WTC11 (cell line): ENCODE measurements at regions not wholly inside any gene's neighbourhood (a gene's known extent, or its start where the extent isn't known, plus 50 kb on each side); places are given as distances from the start of the nearest gene placed in this dataset.

Experiments
- ATAC-seq: fragments of 200-7000 bp; cut with Tn5 transposase; 2 replicates; pipeline ENCODE4 v1.10.0; 2021; ENCODE audit warnings: mild to moderate bottlenecking, moderate library complexity
- CTCF ChIA-PET: fragments of 300-600 bp; sonication (Branson Sonifier 250); formaldehyde crosslinking; loops from one replicate; lab custom pipeline; 2021; ENCODE audit warnings: antibody characterized with exemption; lab: Charles Lee
- POLR2A ChIA-PET: fragments of 350-600 bp; sonication (Branson Sonifier 250); formaldehyde crosslinking; loops from one replicate; lab custom pipeline; 2021; ENCODE audit warnings: antibody characterized with exemption; lab: Charles Lee
- DNase-seq: peaks from one replicate; pipeline ENCODE4 v3.0.0; 2021; ENCODE audit warnings: low spot score
- H3K27ac Mint-ChIP-seq: 2 replicates; pipeline ENCODE4 v1.8.0; 2021; ENCODE audit warnings: mixed read lengths
- H3K27me3 Mint-ChIP-seq: 2 replicates; pipeline ENCODE4 v1.8.0; 2021; ENCODE audit warnings: low read depth, mild to moderate bottlenecking, moderate library complexity, mixed read lengths
- H3K36me3 Mint-ChIP-seq: 2 replicates; pipeline ENCODE4 v1.8.0; 2021; ENCODE audit warnings: mixed read lengths
- H3K4me1 Mint-ChIP-seq: 2 replicates; pipeline ENCODE4 v1.8.0; 2022; ENCODE audit warnings: mixed read lengths
- H3K4me3 Mint-ChIP-seq: 2 replicates; pipeline ENCODE4 v1.8.0; 2021; ENCODE audit warnings: mild to moderate bottlenecking, moderate library complexity, mixed read lengths
- H3K9me3 Mint-ChIP-seq: 2 replicates; pipeline ENCODE4 v1.8.0; 2021; ENCODE audit warnings: mixed read lengths
- ATF1 ChIP-seq: sonication (generic); formaldehyde crosslinking; IDR thresholded peaks from 2 replicates; pipeline ENCODE4 v1.8.1; 2023; ENCODE audit warnings: mild to moderate bottlenecking, moderate library complexity, missing genetic modification reagents
- ERG ChIP-seq: fragments of 250-450 bp; sonication (Bioruptor Pico); IDR thresholded peaks from 2 replicates; pipeline ENCODE4 v1.8.0; 2021; ENCODE audit warnings: mild to moderate bottlenecking
- FOXP4 ChIP-seq: sonication (generic); formaldehyde crosslinking; IDR thresholded peaks from 2 replicates; pipeline ENCODE4 v1.8.0; 2022; ENCODE audit warnings: mild to moderate bottlenecking, missing genetic modification reagents
- IRF2 ChIP-seq: sonication (generic); formaldehyde crosslinking; IDR thresholded peaks from 2 replicates; pipeline ENCODE4 v1.8.0; 2022; ENCODE audit warnings: low read depth, missing genetic modification reagents, borderline replicate concordance
- MAX ChIP-seq: sonication (generic); formaldehyde crosslinking; IDR thresholded peaks from 2 replicates; pipeline ENCODE4 v1.8.0; 2022; ENCODE audit warnings: mild to moderate bottlenecking, missing genetic modification reagents
- MXD4 ChIP-seq: fragments of 250-450 bp; sonication (Bioruptor Pico); IDR thresholded peaks from 2 replicates; pipeline ENCODE4 v1.8.0; 2021; ENCODE audit warnings: mild to moderate bottlenecking, moderate library complexity, borderline replicate concordance
- NFYB ChIP-seq: sonication (generic); formaldehyde crosslinking; conservative IDR thresholded peaks from 2 replicates; pipeline ENCODE4 v1.8.0; 2022; ENCODE audit warnings: low read depth, missing genetic modification reagents
- NR1H2 ChIP-seq: sonication (generic); formaldehyde crosslinking; IDR thresholded peaks from 2 replicates; pipeline ENCODE4 v1.9.0; 2021; ENCODE audit warnings: mild to moderate bottlenecking, moderate library complexity, missing genetic modification reagents
- TEAD1 ChIP-seq: sonication (generic); formaldehyde crosslinking; IDR thresholded peaks from 2 replicates; pipeline ENCODE4 v1.8.0; 2022; ENCODE audit warnings: mild to moderate bottlenecking, missing genetic modification reagents
- USF1 ChIP-seq: sonication (generic); formaldehyde crosslinking; IDR thresholded peaks from 2 replicates; pipeline ENCODE4 v1.8.0; 2022; ENCODE audit warnings: mild to moderate bottlenecking, missing genetic modification reagents
- ZBTB43 ChIP-seq: sonication (generic); formaldehyde crosslinking; IDR thresholded peaks from 2 replicates; pipeline ENCODE4 v1.8.1; 2023; ENCODE audit warnings: mild to moderate bottlenecking, missing genetic modification reagents
- ZNF138 ChIP-seq: sonication (generic); formaldehyde crosslinking; conservative IDR thresholded peaks from 2 replicates; pipeline ENCODE4 v1.8.1; 2022; ENCODE audit warnings: mild to moderate bottlenecking, moderate library complexity, missing genetic modification reagents
- ZNF263 ChIP-seq: sonication (generic); formaldehyde crosslinking; IDR thresholded peaks from 2 replicates; pipeline ENCODE4 v1.8.1; 2022; ENCODE audit warnings: low read depth, mild to moderate bottlenecking, moderate library complexity, missing genetic modification reagents
- ZNF281 ChIP-seq: sonication (generic); formaldehyde crosslinking; IDR thresholded peaks from 2 replicates; pipeline ENCODE4 v1.8.0; 2023; ENCODE audit warnings: mild to moderate bottlenecking, missing genetic modification reagents
- ZNF532 ChIP-seq: fragments of 250-450 bp; sonication (Bioruptor Pico); IDR thresholded peaks from 2 replicates; pipeline ENCODE4 v1.9.0; 2021; ENCODE audit warnings: mild to moderate bottlenecking, borderline replicate concordance
- ZNF671 ChIP-seq: fragments of 250-450 bp; sonication (Bioruptor Pico); IDR thresholded peaks from 2 replicates; pipeline ENCODE4 v1.8.0; 2021; ENCODE audit warnings: mild to moderate bottlenecking

GRCh38 chr4:148914734-148915133, 472.5 kb upstream of the NR3C2 start:
- TF ChIP-seq MAX (CRISPR knock-in tag): no peak
- no peak for TF ChIP-seq NR1H2 (CRISPR knock-in tag)
- TF ChIP-seq ERG: no peak
- no peak for TF ChIP-seq ZNF671 (CRISPR knock-in tag)
- TF ChIP-seq ZNF263 (CRISPR knock-in tag): no peak
- no peak for TF ChIP-seq ZNF281 (CRISPR knock-in tag)
- no peak for TF ChIP-seq ZNF138 (CRISPR knock-in tag)
- no peak for ATAC-seq
- Mint-ChIP-seq H3K27me3 (no peaks in the 10 kb centered on the region; the same call in 1 of the 2 replicates), H3K9me3 (peaks cover 11% of the 10 kb centered on the region), H3K4me1 (peaks cover 8% of the 10 kb centered on the region), H3K36me3 (no peaks in the 10 kb centered on the region), H3K27ac (no peak overlapping the region), H3K4me3 (no peak overlapping the region)
- no peak for DNase-seq
- ChIA-PET POLR2A (no interaction called here), CTCF (no interaction called here)

- DNase-seq: no peak
- Mint-ChIP-seq H3K27ac (no peak overlapping the region), H3K9me3 (peaks cover 11% of the 10 kb centered on the region), H3K4me3 (no peak overlapping the region), H3K27me3 (no peaks in the 10 kb centered on the region; the same call in 1 of the 2 replicates), H3K4me1 (peaks cover 8% of the 10 kb centered on the region), H3K36me3 (no peaks in the 10 kb centered on the region)
- CTCF ChIA-PET: no interaction called here
- POLR2A ChIA-PET: no interaction called here
- ATAC-seq: no peak
- TF ChIP-seq MXD4 (no peak), ZBTB43 (CRISPR knock-in tag) (no peak), TEAD1 (CRISPR knock-in tag) (no peak), ZNF671 (CRISPR knock-in tag) (no peak), NFYB (CRISPR knock-in tag) (no peak), ZNF532 (no peak), FOXP4 (CRISPR knock-in tag) (no peak), IRF2 (CRISPR knock-in tag) (no peak), ATF1 (CRISPR knock-in tag) (no peak), USF1 (CRISPR knock-in tag) (no peak)
Measured at GRCh38 chr4:148914301-148914700, 472.1 kb upstream of the NR3C2 start.
